ENCODE measurements at regions not wholly inside any gene's neighbourhood (a gene's known extent, or its start where the extent isn't known, plus 50 kb on each side); places are given as distances from the start of the nearest gene placed in this dataset.

DNA sequence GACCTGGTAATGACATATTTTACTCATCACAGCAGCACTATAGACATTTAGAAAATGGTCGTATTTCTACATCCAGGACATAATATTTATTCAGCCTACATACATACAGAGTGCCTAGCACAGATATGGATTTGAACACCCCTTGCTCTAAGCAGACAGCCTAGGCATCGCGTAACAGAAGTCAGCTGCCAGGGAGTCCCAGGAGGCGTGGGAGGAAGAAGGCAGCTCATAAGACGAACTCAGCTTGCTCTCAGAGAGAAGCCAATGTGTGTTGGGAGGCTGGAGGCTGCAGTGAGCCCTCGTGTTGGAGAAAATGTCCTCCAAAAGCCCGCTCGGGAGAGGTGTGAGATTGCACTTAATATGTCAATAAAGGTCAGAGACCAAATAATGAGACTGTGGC is 131.6 kb downstream of the BCOR start:
- TF ChIP-seq POLR2A (IDR thresholded peaks at IDR 0.05): no peak
- TF ChIP-seq, protein P1, sequence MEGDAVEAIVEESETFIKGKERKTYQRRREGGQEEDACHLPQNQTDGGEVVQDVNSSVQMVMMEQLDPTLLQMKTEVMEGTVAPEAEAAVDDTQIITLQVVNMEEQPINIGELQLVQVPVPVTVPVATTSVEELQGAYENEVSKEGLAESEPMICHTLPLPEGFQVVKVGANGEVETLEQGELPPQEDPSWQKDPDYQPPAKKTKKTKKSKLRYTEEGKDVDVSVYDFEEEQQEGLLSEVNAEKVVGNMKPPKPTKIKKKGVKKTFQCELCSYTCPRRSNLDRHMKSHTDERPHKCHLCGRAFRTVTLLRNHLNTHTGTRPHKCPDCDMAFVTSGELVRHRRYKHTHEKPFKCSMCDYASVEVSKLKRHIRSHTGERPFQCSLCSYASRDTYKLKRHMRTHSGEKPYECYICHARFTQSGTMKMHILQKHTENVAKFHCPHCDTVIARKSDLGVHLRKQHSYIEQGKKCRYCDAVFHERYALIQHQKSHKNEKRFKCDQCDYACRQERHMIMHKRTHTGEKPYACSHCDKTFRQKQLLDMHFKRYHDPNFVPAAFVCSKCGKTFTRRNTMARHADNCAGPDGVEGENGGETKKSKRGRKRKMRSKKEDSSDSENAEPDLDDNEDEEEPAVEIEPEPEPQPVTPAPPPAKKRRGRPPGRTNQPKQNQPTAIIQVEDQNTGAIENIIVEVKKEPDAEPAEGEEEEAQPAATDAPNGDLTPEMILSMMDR (IDR thresholded peaks at IDR 0.05): no peak

Data from body of pancreas (tissue), 4 donors.